ENCODE measurements at regions not wholly inside any gene's neighbourhood (a gene's known extent, or its start where the extent isn't known, plus 50 kb on each side); places are given as distances from the start of the nearest gene placed in this dataset.
A peak's percentile ranks its signal among the peaks of the same experiment; 100 is the strongest.

- no peak for DNase-seq
Observed at GRCh38 chr5:129342796-129343195, 117.3 kb upstream of the ADAMTS19 start.

- DNase-seq, result no peak
Observed at GRCh38 chr5:129345213-129345924, 114.7 kb upstream of the ADAMTS19 start.

GRCh38 chr5:129356846-129357245, 103.3 kb upstream of the ADAMTS19 start:
- no peak for DNase-seq

- DNase-seq, result no peak
Observed at GRCh38 chr5:129358069-129358468, 102.0 kb upstream of the ADAMTS19 start.

GRCh38 chr5:129359450-129359849, 100.6 kb upstream of the ADAMTS19 start:
- DNase-seq, result no peak

GRCh38 chr5:129361441-129362025, 98.6 kb upstream of the ADAMTS19 start:
- DNase-seq, result no peak

GRCh38 chr5:129362456-129362855, 97.6 kb upstream of the ADAMTS19 start:
- no peak for DNase-seq

GRCh38 chr5:129363991-129364390, 96.1 kb upstream of the ADAMTS19 start:
- DNase-seq, result no peak

- DNase-seq, result peak; percentile 37
Observed at GRCh38 chr5:129367883-129368282, 92.2 kb upstream of the ADAMTS19 start.

- no peak for DNase-seq
Observed at GRCh38 chr5:129372025-129372424, 88.1 kb upstream of the ADAMTS19 start.

- no peak for DNase-seq
Observed at GRCh38 chr5:129377504-129377903, 82.6 kb upstream of the ADAMTS19 start.

- DNase-seq, result no peak
Observed at GRCh38 chr5:129378961-129379360, 81.1 kb upstream of the ADAMTS19 start.

- no peak for DNase-seq
Observed at GRCh38 chr5:129379406-129379805, 80.7 kb upstream of the ADAMTS19 start.

GRCh38 chr5:129382921-129383672, 77.0 kb upstream of the ADAMTS19 start:
- no peak for DNase-seq

GRCh38 chr5:129384193-129384592, 75.9 kb upstream of the ADAMTS19 start:
- DNase-seq, result no peak

GRCh38 chr5:129384736-129385135, 75.4 kb upstream of the ADAMTS19 start:
- DNase-seq, result no peak

GRCh38 chr5:129387944-129388343, 72.2 kb upstream of the ADAMTS19 start:
- no peak for DNase-seq

GRCh38 chr5:129392681-129393080, 67.4 kb upstream of the ADAMTS19 start:
- DNase-seq, result no peak

- DNase-seq, result no peak
Observed at GRCh38 chr5:129395247-129395646, 64.9 kb upstream of the ADAMTS19 start.

GRCh38 chr5:129398026-129398678, 61.9 kb upstream of the ADAMTS19 start:
- no peak for DNase-seq

GRCh38 chr5:129399069-129399468, 61.0 kb upstream of the ADAMTS19 start:
- no peak for DNase-seq

GRCh38 chr5:129400395-129400983, 59.6 kb upstream of the ADAMTS19 start:
- DNase-seq, result no peak

GRCh38 chr5:129405222-129405621, 54.9 kb upstream of the ADAMTS19 start:
- no peak for DNase-seq
